SK-N-SH (cell line): ENCODE measurements at regions not wholly inside any gene's neighbourhood (a gene's known extent, or its start where the extent isn't known, plus 50 kb on each side); places are given as distances from the start of the nearest gene placed in this dataset.

Source experiments
- CTCF ChIA-PET: fragments of 300-600, 350-600 bp; formaldehyde crosslinking; extraction: SDS; loops from one replicate; lab custom pipeline; 2021; lab: Yijun Ruan, JAX
- POLR2A ChIA-PET: fragments of 350-600 bp; sonication (Branson Sonifier 250); formaldehyde crosslinking; extraction: SDS; loops from one replicate; lab custom pipeline; 2020; ENCODE audit warnings: antibody characterized with exemption, inconsistent platforms; lab: Yijun Ruan, JAX
- DNase-seq: peaks from one replicate; pipeline ENCODE4 v3.0.0; 2012
- H2AFZ ChIP-seq: fragments of 200-600 bp; sonication (generic); 2 replicates; pipeline ENCODE4 v1.8.1; 2016; ENCODE audit warnings: antibody characterized with exemption, mild to moderate bottlenecking, low read depth
- H3F3A ChIP-seq: fragments of 200-600 bp; sonication (generic); replicated peaks from 2 replicates; pipeline ENCODE3; 2016; ENCODE audit warnings: antibody characterized with exemption, mild to moderate bottlenecking; ENCODE audit not compliant: insufficient read depth
- H3K27ac ChIP-seq, 2 experiments: fragments of 200-500 bp in 1 of 2; fragments of 200-600 bp in 1 of 2; sonication (Bioruptor generic) in 1 of 2; sonication (generic), shearing (Covaris generic) in 1 of 2; 2 replicates each; pipeline versions ENCODE4 v1.5.1 to v1.6.1; 2014 to 2016; ENCODE audit warnings: low read depth in 2 of 2, inconsistent platforms in 1 of 2, low read length in 1 of 2, mild to moderate bottlenecking in 1 of 2, mixed read lengths in 1 of 2
- H3K27me3 ChIP-seq: fragments of 200-600 bp; sonication (generic), shearing (Covaris generic); 2 replicates; pipeline ENCODE4 v1.6.1; 2016; ENCODE audit warnings: mixed run types; ENCODE audit not compliant: insufficient read depth
- H3K36me3 ChIP-seq, 2 experiments: fragments of 200-500 bp in 1 of 2; fragments of 200-600 bp in 1 of 2; sonication (Bioruptor generic) in 1 of 2; sonication (generic) in 1 of 2; replicated peaks in 1 of 2; 2 replicates each; pipeline versions ENCODE3 to v1.5.1; 2014 to 2016; ENCODE audit warnings: low read length in 1 of 2, mild to moderate bottlenecking in 1 of 2; ENCODE audit not compliant: insufficient read depth in 2 of 2, control insufficient read depth in 1 of 2
- H3K4me1 ChIP-seq, 2 experiments: fragments of 200-500 bp in 1 of 2; fragments of 200-600 bp in 1 of 2; sonication (Bioruptor generic) in 1 of 2; sonication (generic), shearing (Covaris generic) in 1 of 2; 2 replicates each; pipeline versions ENCODE4 v1.5.1 to v1.6.1; 2014 to 2016; ENCODE audit warnings: low read depth in 1 of 2, low read length in 1 of 2, mixed run types in 1 of 2; ENCODE audit not compliant: insufficient read depth in 2 of 2, control insufficient read depth in 1 of 2
- H3K4me2 ChIP-seq: fragments of 200-600 bp; sonication (generic), shearing (Covaris generic); 2 replicates; pipeline ENCODE4 v1.6.1; 2017; ENCODE audit warnings: mixed run types
- H3K4me3 ChIP-seq, 2 experiments: fragments of 200-500 bp in 1 of 2; fragments of 200-600 bp in 1 of 2; sonication (Bioruptor generic) in 1 of 2; sonication (generic), shearing (Covaris generic) in 1 of 2; 2 replicates each; pipeline versions ENCODE4 v1.5.1 to v1.8.1; 2014 to 2016; ENCODE audit warnings: low read depth in 2 of 2, inconsistent platforms in 1 of 2, low read length in 1 of 2, mild to moderate bottlenecking in 1 of 2, mixed read lengths in 1 of 2, moderate library complexity in 1 of 2
- H3K79me2 ChIP-seq: fragments of 200-600 bp; sonication (generic); 2 replicates; pipeline ENCODE4 v1.8.1; 2017; ENCODE audit warnings: mild to moderate bottlenecking; ENCODE audit not compliant: insufficient read depth
- H3K9ac ChIP-seq: fragments of 200-600 bp; sonication (generic); 2 replicates; pipeline ENCODE4 v1.6.1; 2017; ENCODE audit warnings: mixed run types
- H3K9me2 ChIP-seq: fragments of 200-600 bp; sonication (generic); 2 replicates; pipeline ENCODE4 v1.6.1; 2017; ENCODE audit warnings: mixed run types
- H3K9me3 ChIP-seq: fragments of 200-600 bp; sonication (generic); 2 replicates; pipeline ENCODE4 v1.6.1; 2017; ENCODE audit warnings: mixed run types, mild to moderate bottlenecking, moderate library complexity
- H4K20me1 ChIP-seq: fragments of 200-600 bp; sonication (generic); 2 replicates; pipeline ENCODE4 v1.6.1; 2017; ENCODE audit warnings: mild to moderate bottlenecking, mixed run types; ENCODE audit not compliant: insufficient read depth
- CHD2 ChIP-seq: fragments of 150-350 bp; IDR thresholded peaks from 2 replicates; pipeline ENCODE4 v1.6.1; 2018; ENCODE audit warnings: low read length; ENCODE audit not compliant: partially characterized antibody
- FOSL2 ChIP-seq: IDR thresholded peaks from 2 replicates; pipeline ENCODE4 v1.4.0; 2012; ENCODE audit warnings: low read depth, mild to moderate bottlenecking, moderate library complexity, borderline replicate concordance
- GABPA ChIP-seq: IDR thresholded peaks from 2 replicates; pipeline ENCODE4 v1.4.0; 2012; ENCODE audit warnings: low read depth, mild to moderate bottlenecking
- JUND ChIP-seq: IDR thresholded peaks from 2 replicates; pipeline ENCODE4 v1.4.0; 2012
- MAX ChIP-seq: IDR thresholded peaks from 2 replicates; pipeline ENCODE4 v1.4.0; 2012; ENCODE audit warnings: low read depth
- NFIC ChIP-seq: IDR thresholded peaks from 2 replicates; pipeline ENCODE4 v1.4.0; 2012; ENCODE audit warnings: borderline replicate concordance
- POLR2AphosphoS5 ChIP-seq: IDR thresholded peaks from 2 replicates; pipeline ENCODE4 v1.6.1; 2012; ENCODE audit warnings: low read depth, low read length
- RAD21 ChIP-seq: IDR thresholded peaks from 2 replicates; pipeline ENCODE4 v1.6.1; 2012; ENCODE audit warnings: mild to moderate bottlenecking, low read length
- RCOR1 ChIP-seq: fragments of 150-350 bp; IDR thresholded peaks from 2 replicates; pipeline ENCODE4 v1.6.1; 2017; ENCODE audit warnings: antibody characterized with exemption, low read length
- RFX5 ChIP-seq: IDR thresholded peaks from 2 replicates; pipeline ENCODE4 v1.6.1; 2012; ENCODE audit warnings: mild to moderate bottlenecking, improper control_type of control experiment, low read length
- SIN3A ChIP-seq: IDR thresholded peaks from 2 replicates; pipeline ENCODE4 v1.6.1; 2012; ENCODE audit warnings: low read depth, mild to moderate bottlenecking, low read length, moderate library complexity, borderline replicate concordance
- SMC3 ChIP-seq: IDR thresholded peaks from 2 replicates; pipeline ENCODE4 v1.6.1; 2012; ENCODE audit warnings: low read depth, low read length, improper control_type of control experiment
- TAF1 ChIP-seq: IDR thresholded peaks from 2 replicates; pipeline ENCODE4 v1.6.1; 2012; ENCODE audit warnings: low read depth, mild to moderate bottlenecking, low read length, moderate library complexity, borderline replicate concordance
- TEAD4 ChIP-seq: IDR thresholded peaks from 2 replicates; pipeline ENCODE4 v1.4.0; 2012; ENCODE audit warnings: mild to moderate bottlenecking, borderline replicate concordance; ENCODE audit not compliant: insufficient read depth
- ZBTB33 ChIP-seq: IDR thresholded peaks from 2 replicates; pipeline ENCODE4 v1.4.0; 2012; ENCODE audit warnings: low read depth, borderline replicate concordance
- WGBS: methylation state at CpG from one replicate; pipeline ENCODE4 v1.1.6; 2017; ENCODE audit warnings: low lambda C conversion rate; 5-methylcytosine and 5-hydroxymethylcytosine counted together
- TF ChIP-seq, protein P1 (sequence below): IDR thresholded peaks from 2 replicates; pipeline ENCODE4 v1.4.0; 2012; ENCODE audit warnings: low read depth, borderline replicate concordance
- TF ChIP-seq, protein P2 (sequence below): fragments of 150-350 bp; IDR thresholded peaks from 2 replicates; pipeline ENCODE4 v1.6.1; 2017; ENCODE audit warnings: antibody characterized with exemption, low read length, low read depth, borderline replicate concordance

DNA sequence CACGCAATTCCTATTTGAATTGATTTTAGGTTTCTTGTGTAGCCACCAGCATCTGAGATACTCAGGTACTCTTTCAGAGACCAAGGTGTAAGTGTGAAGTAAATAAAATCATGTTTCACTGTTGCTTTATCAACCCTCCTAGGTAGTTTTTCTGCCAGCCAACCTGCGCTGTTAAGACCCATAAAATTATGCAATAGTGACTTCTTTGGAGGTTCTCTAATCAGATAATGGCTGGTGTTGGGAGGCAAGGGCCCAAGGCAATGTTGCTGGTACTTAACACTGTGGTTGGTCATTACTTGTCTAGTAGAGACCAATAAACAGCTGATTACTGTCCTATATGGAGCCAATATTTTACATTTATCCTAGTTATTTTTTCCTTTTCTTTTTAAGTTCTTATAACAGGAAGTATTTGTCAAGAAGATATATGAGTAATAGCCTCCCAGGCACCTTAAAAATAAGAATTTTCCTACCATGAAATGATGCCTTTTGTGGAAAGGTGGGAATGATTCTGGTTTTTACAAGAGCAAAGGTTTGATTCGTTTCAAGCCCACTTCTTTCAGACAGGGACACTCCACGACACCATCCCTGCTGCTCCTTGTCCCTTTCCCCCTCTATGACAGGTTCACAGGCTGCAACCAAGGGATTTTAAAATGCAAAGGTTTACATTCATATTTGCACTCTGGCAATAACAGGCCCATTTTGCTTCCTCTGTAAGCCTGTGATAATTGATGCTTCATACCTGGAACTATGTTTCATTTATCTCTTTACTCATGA is 259.3 kb downstream of the MEIS1 start:
- POLR2A ChIA-PET = no interaction called here

DNA sequence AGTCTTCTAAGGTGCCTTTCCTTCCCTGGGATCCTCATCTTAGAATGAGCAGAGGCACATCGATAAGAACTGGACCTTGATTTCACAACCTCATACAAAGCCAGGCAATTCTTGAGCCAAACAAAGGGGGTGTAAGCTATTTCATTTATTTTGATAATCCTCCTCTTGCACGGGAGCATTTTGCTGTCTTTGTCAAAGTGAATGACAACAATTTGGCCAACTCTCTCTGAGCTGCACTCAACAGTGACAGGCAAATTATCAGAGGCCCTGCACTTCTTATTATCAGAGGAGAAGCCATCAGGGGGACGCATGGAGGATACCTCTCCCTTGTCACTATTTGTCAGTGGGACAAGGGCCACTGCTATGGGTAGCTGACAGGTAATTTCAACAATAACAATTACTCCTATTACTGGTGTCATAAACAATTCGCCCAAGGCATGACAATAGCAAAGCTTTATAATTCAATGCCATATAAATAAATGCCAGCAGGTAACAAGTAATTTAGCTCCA is 260.4 kb downstream of the MEIS1 start:
- H3K9ac ChIP-seq = no peak overlapping the region
- CTCF ChIA-PET = interaction anchor here (1.1 kb wide), 1 partner anchor 290 kb away, joined by 3 read pairs; no protein-coding TSS in a partner anchor
- POLR2A ChIA-PET = no interaction called here
- TF ChIP-seq, protein P1, sequence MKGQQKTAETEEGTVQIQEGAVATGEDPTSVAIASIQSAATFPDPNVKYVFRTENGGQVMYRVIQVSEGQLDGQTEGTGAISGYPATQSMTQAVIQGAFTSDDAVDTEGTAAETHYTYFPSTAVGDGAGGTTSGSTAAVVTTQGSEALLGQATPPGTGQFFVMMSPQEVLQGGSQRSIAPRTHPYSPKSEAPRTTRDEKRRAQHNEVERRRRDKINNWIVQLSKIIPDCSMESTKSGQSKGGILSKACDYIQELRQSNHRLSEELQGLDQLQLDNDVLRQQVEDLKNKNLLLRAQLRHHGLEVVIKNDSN = no peak
- TF ChIP-seq RAD21 (no peak), SIN3A (no peak), CHD2 (no peak), JUND (no peak), ZBTB33 (no peak), FOSL2 (no peak)

More for the DNA sequence above, 259.3 kb downstream of the MEIS1 start:
- Histone ChIP-seq H3K4me3 (no peak overlapping the region), H3K36me3 (no peaks in the 10 kb centered on the region), H4K20me1 (no peaks in the 10 kb centered on the region), H3K4me2 (no peak overlapping the region), H3K4me1 (peaks cover 0 to 7% of the 10 kb centered on the region in 2 experiments; a peak in 3 of 4 replicates), H3K9ac (no peak overlapping the region), H3K27me3 (no peaks in the 10 kb centered on the region), H3K27ac (no peak overlapping the region), H3K79me2 (no peaks in the 10 kb centered on the region), H2AFZ (no peak overlapping the region), H3K9me2 (no peaks in the 10 kb centered on the region), H3F3A (no peaks in the 10 kb centered on the region), H3K9me3 (no peaks in the 10 kb centered on the region)
- no peak for TF ChIP-seq MAX
- no peak for TF ChIP-seq TAF1
- no peak for TF ChIP-seq JUND
- no peak for TF ChIP-seq GABPA
- no peak for TF ChIP-seq TEAD4
- TF ChIP-seq SIN3A = no peak
- no peak for TF ChIP-seq RCOR1
- no peak for TF ChIP-seq ZBTB33
- no peak for TF ChIP-seq POLR2AphosphoS5
- no peak for TF ChIP-seq NFIC
- no peak for TF ChIP-seq SMC3
- TF ChIP-seq, protein P2, sequence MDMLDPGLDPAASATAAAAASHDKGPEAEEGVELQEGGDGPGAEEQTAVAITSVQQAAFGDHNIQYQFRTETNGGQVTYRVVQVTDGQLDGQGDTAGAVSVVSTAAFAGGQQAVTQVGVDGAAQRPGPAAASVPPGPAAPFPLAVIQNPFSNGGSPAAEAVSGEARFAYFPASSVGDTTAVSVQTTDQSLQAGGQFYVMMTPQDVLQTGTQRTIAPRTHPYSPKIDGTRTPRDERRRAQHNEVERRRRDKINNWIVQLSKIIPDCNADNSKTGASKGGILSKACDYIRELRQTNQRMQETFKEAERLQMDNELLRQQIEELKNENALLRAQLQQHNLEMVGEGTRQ = no peak
- TF ChIP-seq RFX5 = no peak
- WGBS = 70% methylated on average over 4 of the region's 4 CpGs
- CTCF ChIA-PET = interaction anchor here (1.1 kb wide), 1 partner anchor 291 kb away, joined by 3 read pairs; no protein-coding TSS in a partner anchor
- no peak for DNase-seq

More for the DNA sequence above, 260.4 kb downstream of the MEIS1 start:
- no peaks in the 10 kb centered on the region for H3F3A ChIP-seq
- no peaks in the 10 kb centered on the region for H3K36me3 ChIP-seq
- H3K27ac ChIP-seq = no peak overlapping the region
- WGBS = 69% methylated on average over 4 of the region's 4 CpGs
- no peaks in the 10 kb centered on the region for H4K20me1 ChIP-seq
- H3K27me3 ChIP-seq = no peaks in the 10 kb centered on the region
- H3K4me2 ChIP-seq = no peak overlapping the region
- H3K4me3 ChIP-seq = no peak overlapping the region
- H3K9me2 ChIP-seq = no peaks in the 10 kb centered on the region
- H3K79me2 ChIP-seq = no peaks in the 10 kb centered on the region
- H2AFZ ChIP-seq = no peak overlapping the region
- H3K9me3 ChIP-seq = no peaks in the 10 kb centered on the region
- DNase-seq = no peak
- peaks cover 0 to 15% of the 10 kb centered on the region in 2 experiments; a peak in 3 of 4 replicates for H3K4me1 ChIP-seq
